ENCODE measurements at regions not wholly inside any gene's neighbourhood (a gene's known extent, or its start where the extent isn't known, plus 50 kb on each side); places are given as distances from the start of the nearest gene placed in this dataset.

GRCh38 chr2:128726236-128726635, 407.6 kb upstream of the HS6ST1 start:
- TF ChIP-seq CTCF (IDR thresholded peaks at IDR 0.05) = no peak
- no peak for TF ChIP-seq POLR2A (IDR thresholded peaks at IDR 0.05)

Measured in Peyer's patch (tissue), 4 donors.